ENCODE measurements at regions not wholly inside any gene's neighbourhood (a gene's known extent, or its start where the extent isn't known, plus 50 kb on each side); places are given as distances from the start of the nearest gene placed in this dataset.
A peak's percentile ranks its signal among the peaks of the same experiment; 100 is the strongest.

DNA sequence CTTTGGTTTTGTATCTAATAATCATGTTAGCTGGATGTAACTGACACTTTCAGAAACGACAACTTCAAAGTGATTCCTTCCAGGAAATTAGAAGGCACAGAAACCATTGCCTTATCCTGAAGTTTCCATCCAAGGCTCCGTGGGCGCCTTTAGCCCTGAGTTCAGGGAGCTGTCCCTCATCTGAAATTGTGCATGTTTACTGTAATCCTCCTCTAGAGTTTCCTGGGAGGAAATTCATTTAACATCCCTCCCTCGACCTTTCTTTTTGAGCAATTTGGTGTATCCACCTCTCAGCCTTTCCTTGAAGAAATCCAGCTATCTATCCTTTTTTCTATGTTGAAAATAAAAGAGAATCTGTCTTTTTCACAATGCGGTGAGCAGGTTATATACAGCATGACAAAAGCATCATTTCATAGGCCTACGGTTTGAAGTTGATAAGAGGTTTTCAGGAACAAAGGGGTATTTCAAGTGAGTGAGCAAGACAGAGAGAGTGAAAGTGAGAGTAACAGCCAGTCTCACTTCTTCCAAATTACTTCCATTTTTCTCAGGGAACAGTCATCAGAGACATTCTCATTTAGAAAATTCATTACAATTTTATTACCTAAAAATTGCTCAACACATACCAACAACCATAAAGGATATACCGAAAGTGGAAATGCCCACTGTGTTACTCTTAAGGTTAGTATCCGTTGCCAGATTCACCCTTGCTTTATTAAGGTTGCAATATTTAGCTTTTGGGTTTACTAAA is 167.3 kb downstream of the MREG start (continued):
- no peak for TF ChIP-seq PAX8 (IDR thresholded peaks at IDR 0.05)
- TF ChIP-seq MTA2 (IDR thresholded peaks at IDR 0.05; ENCODE audit: low read depth) = peak; percentile 86
- no peak for TF ChIP-seq TBL1XR1 (IDR thresholded peaks at IDR 0.05; ENCODE audit: low read depth, low read length)
- TF ChIP-seq RAD51 (IDR thresholded peaks at IDR 0.05) = no peak
- TF ChIP-seq, protein P1, sequence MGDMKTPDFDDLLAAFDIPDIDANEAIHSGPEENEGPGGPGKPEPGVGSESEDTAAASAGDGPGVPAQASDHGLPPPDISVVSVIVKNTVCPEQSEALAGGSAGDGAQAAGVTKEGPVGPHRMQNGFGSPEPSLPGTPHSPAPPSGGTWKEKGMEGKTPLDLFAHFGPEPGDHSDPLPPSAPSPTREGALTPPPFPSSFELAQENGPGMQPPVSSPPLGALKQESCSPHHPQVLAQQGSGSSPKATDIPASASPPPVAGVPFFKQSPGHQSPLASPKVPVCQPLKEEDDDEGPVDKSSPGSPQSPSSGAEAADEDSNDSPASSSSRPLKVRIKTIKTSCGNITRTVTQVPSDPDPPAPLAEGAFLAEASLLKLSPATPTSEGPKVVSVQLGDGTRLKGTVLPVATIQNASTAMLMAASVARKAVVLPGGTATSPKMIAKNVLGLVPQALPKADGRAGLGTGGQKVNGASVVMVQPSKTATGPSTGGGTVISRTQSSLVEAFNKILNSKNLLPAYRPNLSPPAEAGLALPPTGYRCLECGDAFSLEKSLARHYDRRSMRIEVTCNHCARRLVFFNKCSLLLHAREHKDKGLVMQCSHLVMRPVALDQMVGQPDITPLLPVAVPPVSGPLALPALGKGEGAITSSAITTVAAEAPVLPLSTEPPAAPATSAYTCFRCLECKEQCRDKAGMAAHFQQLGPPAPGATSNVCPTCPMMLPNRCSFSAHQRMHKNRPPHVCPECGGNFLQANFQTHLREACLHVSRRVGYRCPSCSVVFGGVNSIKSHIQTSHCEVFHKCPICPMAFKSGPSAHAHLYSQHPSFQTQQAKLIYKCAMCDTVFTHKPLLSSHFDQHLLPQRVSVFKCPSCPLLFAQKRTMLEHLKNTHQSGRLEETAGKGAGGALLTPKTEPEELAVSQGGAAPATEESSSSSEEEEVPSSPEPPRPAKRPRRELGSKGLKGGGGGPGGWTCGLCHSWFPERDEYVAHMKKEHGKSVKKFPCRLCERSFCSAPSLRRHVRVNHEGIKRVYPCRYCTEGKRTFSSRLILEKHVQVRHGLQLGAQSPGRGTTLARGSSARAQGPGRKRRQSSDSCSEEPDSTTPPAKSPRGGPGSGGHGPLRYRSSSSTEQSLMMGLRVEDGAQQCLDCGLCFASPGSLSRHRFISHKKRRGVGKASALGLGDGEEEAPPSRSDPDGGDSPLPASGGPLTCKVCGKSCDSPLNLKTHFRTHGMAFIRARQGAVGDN (IDR thresholded peaks at IDR 0.05) = peak; percentile 81
- TF ChIP-seq CREM (IDR thresholded peaks at IDR 0.05; ENCODE audit: low read depth) = no peak
- TF ChIP-seq FOS (IDR thresholded peaks at IDR 0.05; ENCODE audit: borderline replicate concordance, extremely low read depth, insufficient read length) = no peak
- TF ChIP-seq, protein P2, sequence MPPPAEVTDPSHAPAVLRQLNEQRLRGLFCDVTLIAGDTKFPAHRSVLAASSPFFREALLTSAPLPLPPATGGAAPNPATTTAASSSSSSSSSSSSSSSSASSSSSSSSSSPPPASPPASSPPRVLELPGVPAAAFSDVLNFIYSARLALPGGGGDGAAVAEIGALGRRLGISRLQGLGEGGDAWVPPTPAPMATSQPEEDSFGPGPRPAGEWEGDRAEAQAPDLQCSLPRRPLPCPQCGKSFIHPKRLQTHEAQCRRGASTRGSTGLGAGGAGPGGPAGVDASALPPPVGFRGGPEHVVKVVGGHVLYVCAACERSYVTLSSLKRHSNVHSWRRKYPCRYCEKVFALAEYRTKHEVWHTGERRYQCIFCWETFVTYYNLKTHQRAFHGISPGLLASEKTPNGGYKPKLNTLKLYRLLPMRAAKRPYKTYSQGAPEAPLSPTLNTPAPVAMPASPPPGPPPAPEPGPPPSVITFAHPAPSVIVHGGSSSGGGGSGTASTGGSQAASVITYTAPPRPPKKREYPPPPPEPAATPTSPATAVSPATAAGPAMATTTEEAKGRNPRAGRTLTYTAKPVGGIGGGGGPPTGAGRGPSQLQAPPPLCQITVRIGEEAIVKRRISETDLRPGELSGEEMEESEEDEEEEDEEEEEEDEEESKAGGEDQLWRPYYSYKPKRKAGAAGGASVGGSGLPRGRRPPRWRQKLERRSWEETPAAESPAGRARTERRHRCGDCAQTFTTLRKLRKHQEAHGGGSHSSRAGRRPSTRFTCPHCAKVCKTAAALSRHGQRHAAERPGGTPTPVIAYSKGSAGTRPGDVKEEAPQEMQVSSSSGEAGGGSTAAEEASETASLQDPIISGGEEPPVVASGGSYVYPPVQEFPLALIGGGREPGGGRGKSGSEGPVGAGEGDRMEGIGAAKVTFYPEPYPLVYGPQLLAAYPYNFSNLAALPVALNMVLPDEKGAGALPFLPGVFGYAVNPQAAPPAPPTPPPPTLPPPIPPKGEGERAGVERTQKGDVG (CRISPR knock-in tag; IDR thresholded peaks at IDR 0.05) = no peak
- 0 out of 4 replicates have a peak, but pooled peaks of 1 of the 2 experiments have one; percentile 40 for TF ChIP-seq EP300 (IDR thresholded peaks at IDR 0.05; ENCODE audit: borderline replicate concordance in 1 of 2, control insufficient read depth in 1 of 2, low read depth in 2 of 2, low read length in 2 of 2)
- no peak for TF ChIP-seq PAX5 (IDR thresholded peaks at IDR 0.05; ENCODE audit: borderline replicate concordance, low read depth, low read length)
- TF ChIP-seq, protein P3, sequence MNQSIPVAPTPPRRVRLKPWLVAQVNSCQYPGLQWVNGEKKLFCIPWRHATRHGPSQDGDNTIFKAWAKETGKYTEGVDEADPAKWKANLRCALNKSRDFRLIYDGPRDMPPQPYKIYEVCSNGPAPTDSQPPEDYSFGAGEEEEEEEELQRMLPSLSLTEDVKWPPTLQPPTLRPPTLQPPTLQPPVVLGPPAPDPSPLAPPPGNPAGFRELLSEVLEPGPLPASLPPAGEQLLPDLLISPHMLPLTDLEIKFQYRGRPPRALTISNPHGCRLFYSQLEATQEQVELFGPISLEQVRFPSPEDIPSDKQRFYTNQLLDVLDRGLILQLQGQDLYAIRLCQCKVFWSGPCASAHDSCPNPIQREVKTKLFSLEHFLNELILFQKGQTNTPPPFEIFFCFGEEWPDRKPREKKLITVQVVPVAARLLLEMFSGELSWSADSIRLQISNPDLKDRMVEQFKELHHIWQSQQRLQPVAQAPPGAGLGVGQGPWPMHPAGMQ (IDR thresholded peaks at IDR 0.05; ENCODE audit: borderline replicate concordance) = no peak
- no peak for TF ChIP-seq SIN3A (IDR thresholded peaks at IDR 0.05; ENCODE audit: low read depth, low read length)
- TF ChIP-seq, protein P4, sequence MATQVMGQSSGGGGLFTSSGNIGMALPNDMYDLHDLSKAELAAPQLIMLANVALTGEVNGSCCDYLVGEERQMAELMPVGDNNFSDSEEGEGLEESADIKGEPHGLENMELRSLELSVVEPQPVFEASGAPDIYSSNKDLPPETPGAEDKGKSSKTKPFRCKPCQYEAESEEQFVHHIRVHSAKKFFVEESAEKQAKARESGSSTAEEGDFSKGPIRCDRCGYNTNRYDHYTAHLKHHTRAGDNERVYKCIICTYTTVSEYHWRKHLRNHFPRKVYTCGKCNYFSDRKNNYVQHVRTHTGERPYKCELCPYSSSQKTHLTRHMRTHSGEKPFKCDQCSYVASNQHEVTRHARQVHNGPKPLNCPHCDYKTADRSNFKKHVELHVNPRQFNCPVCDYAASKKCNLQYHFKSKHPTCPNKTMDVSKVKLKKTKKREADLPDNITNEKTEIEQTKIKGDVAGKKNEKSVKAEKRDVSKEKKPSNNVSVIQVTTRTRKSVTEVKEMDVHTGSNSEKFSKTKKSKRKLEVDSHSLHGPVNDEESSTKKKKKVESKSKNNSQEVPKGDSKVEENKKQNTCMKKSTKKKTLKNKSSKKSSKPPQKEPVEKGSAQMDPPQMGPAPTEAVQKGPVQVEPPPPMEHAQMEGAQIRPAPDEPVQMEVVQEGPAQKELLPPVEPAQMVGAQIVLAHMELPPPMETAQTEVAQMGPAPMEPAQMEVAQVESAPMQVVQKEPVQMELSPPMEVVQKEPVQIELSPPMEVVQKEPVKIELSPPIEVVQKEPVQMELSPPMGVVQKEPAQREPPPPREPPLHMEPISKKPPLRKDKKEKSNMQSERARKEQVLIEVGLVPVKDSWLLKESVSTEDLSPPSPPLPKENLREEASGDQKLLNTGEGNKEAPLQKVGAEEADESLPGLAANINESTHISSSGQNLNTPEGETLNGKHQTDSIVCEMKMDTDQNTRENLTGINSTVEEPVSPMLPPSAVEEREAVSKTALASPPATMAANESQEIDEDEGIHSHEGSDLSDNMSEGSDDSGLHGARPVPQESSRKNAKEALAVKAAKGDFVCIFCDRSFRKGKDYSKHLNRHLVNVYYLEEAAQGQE (IDR thresholded peaks at IDR 0.05; ENCODE audit: low read depth, low read length) = no peak
